ENCODE measurements at regions not wholly inside any gene's neighbourhood (a gene's known extent, or its start where the extent isn't known, plus 50 kb on each side); places are given as distances from the start of the nearest gene placed in this dataset.

GRCh38 chr17:77375108-77375916 is 234.5 kb downstream of the SEC14L1 start:
- Histone ChIP-seq H3K4me1 (ENCODE audit: control insufficient read depth, insufficient read depth, low read length) (peaks cover 25% of the 10 kb centered on the region), H3K36me3 (ENCODE audit: control insufficient read depth, insufficient read depth, low read length) (no peaks in the 10 kb centered on the region)
- WGBS (ENCODE audit: insufficient coverage, insufficient read length) = no CpG with 5 or more reads among the region's 19 CpGs

GRCh38 chr17:77375917-77376651 is 235.3 kb downstream of the SEC14L1 start:
- peaks cover 30% of the 10 kb centered on the region for H3K4me1 ChIP-seq (ENCODE audit: control insufficient read depth, insufficient read depth, low read length)
- WGBS (ENCODE audit: insufficient coverage, insufficient read length) = 100% methylated on average over 1 of the region's 20 CpGs
- no peaks in the 10 kb centered on the region for H3K36me3 ChIP-seq (ENCODE audit: control insufficient read depth, insufficient read depth, low read length)
- H3K27ac ChIP-seq (ENCODE audit: low read length) = no peak overlapping the region
- DNase-seq (ENCODE audit: low read depth, low spot score) = no peak
- H3K4me3 ChIP-seq (ENCODE audit: low read length) = no peak overlapping the region
- H3K9me3 ChIP-seq (ENCODE audit: control insufficient read depth, insufficient read depth, low read length) = no peaks in the 10 kb centered on the region
- no peaks in the 10 kb centered on the region for H3K27me3 ChIP-seq (ENCODE audit: control insufficient read depth, insufficient read depth, low read length)

More at GRCh38 chr17:77375108-77375916, 234.5 kb downstream of the SEC14L1 start:
- Histone ChIP-seq H3K27me3 (ENCODE audit: control insufficient read depth, insufficient read depth, low read length) (no peaks in the 10 kb centered on the region), H3K4me3 (ENCODE audit: low read length) (no peak overlapping the region), H3K27ac (ENCODE audit: low read length) (no peak overlapping the region), H3K9me3 (ENCODE audit: control insufficient read depth, insufficient read depth, low read length) (no peaks in the 10 kb centered on the region)
- DNase-seq (ENCODE audit: low read depth, low spot score) = no peak

DNA sequence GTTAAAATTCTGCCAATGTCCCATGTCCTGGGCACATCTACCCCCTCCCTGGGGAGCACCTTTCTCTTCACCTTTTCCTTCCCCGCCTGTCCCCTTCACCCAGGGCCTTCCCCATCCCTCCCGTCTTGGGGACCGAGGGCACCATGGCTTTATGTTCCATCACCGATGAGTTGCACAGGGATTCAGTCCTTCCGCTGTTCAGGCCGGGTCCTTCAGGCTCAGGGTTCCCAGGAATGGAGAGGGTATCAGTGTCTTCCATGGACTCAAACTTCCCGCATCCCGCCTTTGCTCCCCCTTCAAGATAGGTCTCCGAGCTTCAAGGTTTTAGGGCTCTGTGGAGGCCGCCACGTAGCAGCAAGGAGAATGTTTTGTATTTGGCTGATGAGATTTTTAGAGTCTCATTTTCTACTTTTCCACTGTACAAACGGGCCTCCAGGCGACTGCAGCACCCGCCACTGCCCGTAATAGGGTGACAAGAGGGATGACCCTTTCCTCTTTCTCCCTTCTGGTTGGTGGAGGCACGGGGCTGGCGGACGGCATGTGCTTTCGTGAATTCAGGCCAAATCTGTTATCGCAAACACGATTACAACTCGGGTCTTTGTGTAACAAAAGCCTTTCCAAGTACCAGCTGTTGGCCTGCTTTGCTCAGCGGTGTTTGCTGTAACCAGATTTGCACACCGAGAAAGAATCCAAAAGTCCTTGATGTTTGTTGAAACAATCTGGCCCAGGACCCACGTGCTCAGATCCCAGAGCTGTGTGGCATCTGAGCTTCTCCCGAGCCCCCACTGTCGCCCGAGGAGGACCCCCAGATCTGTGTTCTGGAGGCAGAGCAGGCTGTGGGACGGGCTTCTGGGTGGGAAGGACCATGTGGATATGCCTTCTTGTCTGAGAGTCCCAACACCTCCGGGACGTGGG is 236.3 kb downstream of the SEC14L1 start:
- H3K36me3 ChIP-seq (ENCODE audit: control insufficient read depth, insufficient read depth, low read length) = no peaks in the 10 kb centered on the region
- no peak overlapping the region for H3K27ac ChIP-seq (ENCODE audit: low read length)
- WGBS (ENCODE audit: insufficient coverage, insufficient read length) = no CpG with 5 or more reads among the region's 31 CpGs
- no peaks in the 10 kb centered on the region for H3K9me3 ChIP-seq (ENCODE audit: control insufficient read depth, insufficient read depth, low read length)
- H3K4me3 ChIP-seq (ENCODE audit: low read length) = no peak overlapping the region
- no peak for DNase-seq (ENCODE audit: low read depth, low spot score)
- H3K27me3 ChIP-seq (ENCODE audit: control insufficient read depth, insufficient read depth, low read length) = no peaks in the 10 kb centered on the region
- H3K4me1 ChIP-seq (ENCODE audit: control insufficient read depth, insufficient read depth, low read length) = peaks cover 31% of the 10 kb centered on the region

- Histone ChIP-seq H3K27me3 (ENCODE audit: control insufficient read depth, insufficient read depth, low read length) (no peaks in the 10 kb centered on the region), H3K4me3 (ENCODE audit: low read length) (no peak overlapping the region), H3K4me1 (ENCODE audit: control insufficient read depth, insufficient read depth, low read length) (peaks cover 29% of the 10 kb centered on the region), H3K36me3 (ENCODE audit: control insufficient read depth, insufficient read depth, low read length) (no peaks in the 10 kb centered on the region), H3K9me3 (ENCODE audit: control insufficient read depth, insufficient read depth, low read length) (no peaks in the 10 kb centered on the region), H3K27ac (ENCODE audit: low read length) (no peak overlapping the region)
- no peak for DNase-seq (ENCODE audit: low read depth, low spot score)
- WGBS (ENCODE audit: insufficient coverage, insufficient read length) = no CpG with 5 or more reads among the region's 11 CpGs
Observed at GRCh38 chr17:77377710-77378235, 237.0 kb downstream of the SEC14L1 start.

GRCh38 chr17:77378318-77379064 is 237.7 kb downstream of the SEC14L1 start:
- no peaks in the 10 kb centered on the region for H3K36me3 ChIP-seq (ENCODE audit: control insufficient read depth, insufficient read depth, low read length)
- peaks cover 29% of the 10 kb centered on the region for H3K4me1 ChIP-seq (ENCODE audit: control insufficient read depth, insufficient read depth, low read length)
- no peak overlapping the region for H3K27ac ChIP-seq (ENCODE audit: low read length)
- no peak overlapping the region for H3K4me3 ChIP-seq (ENCODE audit: low read length)
- DNase-seq (ENCODE audit: low read depth, low spot score) = no peak
- H3K27me3 ChIP-seq (ENCODE audit: control insufficient read depth, insufficient read depth, low read length) = no peaks in the 10 kb centered on the region
- no peaks in the 10 kb centered on the region for H3K9me3 ChIP-seq (ENCODE audit: control insufficient read depth, insufficient read depth, low read length)
- no CpG with 5 or more reads among the region's 22 CpGs for WGBS (ENCODE audit: insufficient coverage, insufficient read length)

- no peaks in the 10 kb centered on the region for H3K9me3 ChIP-seq (ENCODE audit: control insufficient read depth, insufficient read depth, low read length)
- no CpG with 5 or more reads among the region's 11 CpGs for WGBS (ENCODE audit: insufficient coverage, insufficient read length)
- no peaks in the 10 kb centered on the region for H3K27me3 ChIP-seq (ENCODE audit: control insufficient read depth, insufficient read depth, low read length)
- no peak for DNase-seq (ENCODE audit: low read depth, low spot score)
- H3K4me3 ChIP-seq (ENCODE audit: low read length) = no peak overlapping the region
- H3K36me3 ChIP-seq (ENCODE audit: control insufficient read depth, insufficient read depth, low read length) = no peaks in the 10 kb centered on the region
- H3K27ac ChIP-seq (ENCODE audit: low read length) = no peak overlapping the region
- H3K4me1 ChIP-seq (ENCODE audit: control insufficient read depth, insufficient read depth, low read length) = peaks cover 29% of the 10 kb centered on the region
Observed at GRCh38 chr17:77379065-77379428, 238.3 kb downstream of the SEC14L1 start.

GRCh38 chr17:77379832-77380231 is 239.1 kb downstream of the SEC14L1 start:
- no peak for DNase-seq (ENCODE audit: low read depth, low spot score)
- H3K27ac ChIP-seq (ENCODE audit: low read length) = no peak overlapping the region
- no peaks in the 10 kb centered on the region for H3K36me3 ChIP-seq (ENCODE audit: control insufficient read depth, insufficient read depth, low read length)
- no CpG with 5 or more reads among the region's 6 CpGs for WGBS (ENCODE audit: insufficient coverage, insufficient read length)
- no peaks in the 10 kb centered on the region for H3K9me3 ChIP-seq (ENCODE audit: control insufficient read depth, insufficient read depth, low read length)
- no peaks in the 10 kb centered on the region for H3K27me3 ChIP-seq (ENCODE audit: control insufficient read depth, insufficient read depth, low read length)
- peaks cover 27% of the 10 kb centered on the region for H3K4me1 ChIP-seq (ENCODE audit: control insufficient read depth, insufficient read depth, low read length)
- no peak overlapping the region for H3K4me3 ChIP-seq (ENCODE audit: low read length)

DNA sequence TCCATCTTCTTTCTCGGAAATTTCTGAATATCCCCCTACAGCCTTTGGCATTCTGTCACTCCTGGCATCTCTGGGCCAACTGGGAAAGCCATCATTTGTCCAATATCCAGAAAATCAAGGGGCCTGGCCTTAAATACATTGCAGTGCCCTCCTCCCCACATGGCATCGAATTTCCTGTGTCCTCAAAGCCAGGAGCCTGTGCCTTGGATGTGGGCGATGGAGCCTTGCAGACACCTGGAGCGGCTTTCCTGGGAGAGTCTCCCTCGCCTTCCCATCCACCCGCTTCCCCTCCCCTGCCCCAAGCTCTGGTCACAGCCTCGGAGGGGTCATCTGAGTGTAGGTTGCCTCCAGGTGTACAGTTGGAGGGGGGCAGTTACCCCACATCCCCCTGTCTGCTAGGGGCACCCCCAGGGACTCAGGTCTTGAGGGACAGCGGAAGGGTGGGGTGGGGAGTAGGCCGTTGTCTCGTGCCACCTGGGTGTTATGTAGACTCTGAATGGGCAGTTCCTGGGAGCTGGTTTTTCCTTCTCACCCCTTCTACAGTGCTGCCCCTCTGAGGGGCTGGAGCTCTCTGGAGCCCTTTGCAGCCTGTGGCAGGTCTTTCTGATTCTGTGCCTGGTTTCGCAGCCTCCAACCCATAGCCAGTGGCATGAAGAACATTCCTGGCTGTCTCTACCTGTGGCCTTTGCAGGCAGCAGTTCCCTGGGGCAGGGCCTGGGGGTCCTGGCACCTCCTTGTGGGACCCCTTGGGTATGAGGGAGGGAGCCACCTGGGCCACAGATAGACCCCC is 239.8 kb downstream of the SEC14L1 start:
- H3K4me3 ChIP-seq (ENCODE audit: low read length) = no peak overlapping the region
- WGBS (ENCODE audit: insufficient coverage, insufficient read length) = no CpG with 5 or more reads among the region's 11 CpGs
- H3K36me3 ChIP-seq (ENCODE audit: control insufficient read depth, insufficient read depth, low read length) = no peaks in the 10 kb centered on the region
- peaks cover 24% of the 10 kb centered on the region for H3K4me1 ChIP-seq (ENCODE audit: control insufficient read depth, insufficient read depth, low read length)
- H3K27ac ChIP-seq (ENCODE audit: low read length) = no peak overlapping the region
- no peaks in the 10 kb centered on the region for H3K27me3 ChIP-seq (ENCODE audit: control insufficient read depth, insufficient read depth, low read length)
- H3K9me3 ChIP-seq (ENCODE audit: control insufficient read depth, insufficient read depth, low read length) = no peaks in the 10 kb centered on the region
- DNase-seq (ENCODE audit: low read depth, low spot score) = no peak

- Histone ChIP-seq H3K4me3 (ENCODE audit: low read length) (no peak overlapping the region), H3K4me1 (ENCODE audit: control insufficient read depth, insufficient read depth, low read length) (peaks cover 21% of the 10 kb centered on the region), H3K27ac (ENCODE audit: low read length) (no peak overlapping the region), H3K9me3 (ENCODE audit: control insufficient read depth, insufficient read depth, low read length) (no peaks in the 10 kb centered on the region), H3K27me3 (ENCODE audit: control insufficient read depth, insufficient read depth, low read length) (no peaks in the 10 kb centered on the region), H3K36me3 (ENCODE audit: control insufficient read depth, insufficient read depth, low read length) (no peaks in the 10 kb centered on the region)
- WGBS (ENCODE audit: insufficient coverage, insufficient read length) = no CpG with 5 or more reads among the region's 4 CpGs
- no peak for DNase-seq (ENCODE audit: low read depth, low spot score)
Observed at GRCh38 chr17:77381185-77381700, 240.5 kb downstream of the SEC14L1 start.

Measured in iPS DF 6.9 (cell line).